ENCODE measurements at regions not wholly inside any gene's neighbourhood (a gene's known extent, or its start where the extent isn't known, plus 50 kb on each side); places are given as distances from the start of the nearest gene placed in this dataset.
"Not testable (repeated sequence)": the region's sequence is repeated elsewhere in the genome, so short reads cannot be mapped to it uniquely, and the experiment has no call there.

DNA sequence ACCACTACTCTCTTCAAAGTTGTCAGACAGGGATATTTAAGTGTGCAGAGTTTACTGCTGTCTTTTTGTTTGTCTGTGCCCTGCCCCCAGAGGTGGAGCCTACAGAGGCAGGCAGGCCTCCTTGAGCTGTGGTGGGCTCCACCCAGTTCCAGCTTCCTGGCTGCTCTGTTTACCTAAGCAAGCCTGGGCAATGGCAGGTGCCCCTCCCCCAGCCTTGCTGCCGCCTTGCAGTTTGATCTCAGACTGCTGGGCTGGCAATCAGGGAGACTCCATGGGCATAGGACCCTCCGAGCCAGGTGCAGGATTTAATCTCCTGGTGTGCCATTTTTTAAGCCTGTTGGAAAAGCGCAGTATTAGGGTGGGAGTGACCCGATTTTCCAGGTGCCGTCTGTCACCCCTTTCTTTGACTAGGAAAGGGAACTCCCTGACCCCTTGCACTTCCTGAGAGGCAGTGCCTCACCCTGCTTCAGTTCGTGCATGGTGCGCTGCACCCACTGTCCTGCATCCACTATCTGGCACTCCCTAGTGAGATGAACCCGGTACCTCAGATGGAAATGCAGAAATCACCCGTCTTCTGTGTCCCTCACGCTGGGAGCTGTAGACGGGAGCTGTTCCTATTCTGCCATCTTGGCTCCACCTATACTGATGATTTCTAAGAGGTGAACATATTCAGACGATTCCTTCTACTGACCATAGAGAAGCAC lies 167.6 kb downstream of the CXXC4 start:
- H3K9me3 ChIP-seq (ENCODE audit: control insufficient read depth, insufficient read depth, low read depth, low read length); H3K27me3 ChIP-seq (ENCODE audit: control insufficient read depth, insufficient read depth, low read length); H3K27ac ChIP-seq (ENCODE audit: low read depth, low read length); H3K9ac ChIP-seq (ENCODE audit: low read length); H3K4me1 ChIP-seq (ENCODE audit: control insufficient read depth, insufficient read depth, low read length); H3K36me3 ChIP-seq (ENCODE audit: control insufficient read depth, insufficient read depth, low read length): not testable (repeated sequence)
- H3K4me3 ChIP-seq (ENCODE audit: low read depth, low read length): peak overlapping the region; percentile 26; the same call in 1 of the 2 replicates

DNA sequence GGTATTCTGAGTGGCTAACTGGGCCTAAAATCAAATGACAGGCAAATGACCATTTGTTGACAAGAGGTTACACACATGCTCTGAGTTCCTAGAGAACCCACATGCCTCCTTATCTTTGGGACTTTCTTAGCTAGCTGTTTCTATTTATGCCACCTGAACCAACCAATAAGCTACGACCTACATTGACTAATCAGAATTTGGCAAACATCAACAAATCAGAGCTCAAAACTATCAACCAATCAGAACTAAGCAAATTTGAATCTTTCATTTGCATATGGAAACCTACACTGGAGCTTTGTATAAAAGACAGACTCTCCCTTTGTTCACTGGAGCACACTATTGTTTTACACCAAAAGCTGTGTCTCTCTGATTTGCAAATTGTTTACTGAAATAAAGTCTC lies 192.0 kb downstream of the CXXC4 start:
- H3K4me1 ChIP-seq (ENCODE audit: control insufficient read depth, insufficient read depth, low read length): peaks cover 4% of the 10 kb centered on the region; the same call in 1 of the 2 replicates
- no peaks in the 10 kb centered on the region for H3K9me3 ChIP-seq (ENCODE audit: control insufficient read depth, insufficient read depth, low read depth, low read length)
- no peaks in the 10 kb centered on the region for H3K36me3 ChIP-seq (ENCODE audit: control insufficient read depth, insufficient read depth, low read length)
- no peak overlapping the region for H3K4me3 ChIP-seq (ENCODE audit: low read depth, low read length)
- no peak overlapping the region for H3K27ac ChIP-seq (ENCODE audit: low read depth, low read length)
- no peaks in the 10 kb centered on the region for H3K27me3 ChIP-seq (ENCODE audit: control insufficient read depth, insufficient read depth, low read length)
- no peak overlapping the region for H3K9ac ChIP-seq (ENCODE audit: low read length)

- Histone ChIP-seq H3K27me3 (ENCODE audit: control insufficient read depth, insufficient read depth, low read length) (no peaks in the 10 kb centered on the region), H3K27ac (ENCODE audit: low read depth, low read length) (no peak overlapping the region), H3K4me3 (ENCODE audit: low read depth, low read length) (no peak overlapping the region), H3K4me1 (ENCODE audit: control insufficient read depth, insufficient read depth, low read length) (no peaks in the 10 kb centered on the region), H3K36me3 (ENCODE audit: control insufficient read depth, insufficient read depth, low read length) (no peaks in the 10 kb centered on the region), H3K9ac (ENCODE audit: low read length) (no peak overlapping the region), H3K9me3 (ENCODE audit: control insufficient read depth, insufficient read depth, low read depth, low read length) (no peaks in the 10 kb centered on the region)
Measured at GRCh38 chr4:104294811-104295210, 199.9 kb downstream of the CXXC4 start.

DNA sequence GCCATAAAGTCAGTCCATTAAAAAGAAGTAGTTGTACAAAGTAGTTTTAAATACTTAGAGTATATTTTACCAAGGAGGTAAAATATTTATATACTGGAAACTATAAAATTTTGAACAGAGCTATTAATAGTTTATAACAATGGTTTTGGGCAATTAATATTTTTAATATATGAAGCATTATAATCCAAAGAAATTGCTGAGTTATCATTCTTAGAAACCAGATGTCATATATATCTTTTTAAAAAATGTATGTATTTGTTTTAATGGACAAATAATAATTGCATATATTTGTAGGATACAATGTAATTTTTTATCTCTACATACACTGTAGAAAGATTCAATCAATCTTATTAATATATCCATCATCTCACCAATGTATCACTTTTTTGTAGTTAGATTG lies 207.8 kb downstream of the CXXC4 start:
- no peak overlapping the region for H3K27ac ChIP-seq (ENCODE audit: low read depth, low read length)
- H3K9me3 ChIP-seq (ENCODE audit: control insufficient read depth, insufficient read depth, low read depth, low read length): no peaks in the 10 kb centered on the region
- H3K9ac ChIP-seq (ENCODE audit: low read length): no peak overlapping the region
- H3K4me1 ChIP-seq (ENCODE audit: control insufficient read depth, insufficient read depth, low read length): no peaks in the 10 kb centered on the region
- H3K36me3 ChIP-seq (ENCODE audit: control insufficient read depth, insufficient read depth, low read length): no peaks in the 10 kb centered on the region
- H3K27me3 ChIP-seq (ENCODE audit: control insufficient read depth, insufficient read depth, low read length): no peaks in the 10 kb centered on the region
- H3K4me3 ChIP-seq (ENCODE audit: low read depth, low read length): no peak overlapping the region

DNA sequence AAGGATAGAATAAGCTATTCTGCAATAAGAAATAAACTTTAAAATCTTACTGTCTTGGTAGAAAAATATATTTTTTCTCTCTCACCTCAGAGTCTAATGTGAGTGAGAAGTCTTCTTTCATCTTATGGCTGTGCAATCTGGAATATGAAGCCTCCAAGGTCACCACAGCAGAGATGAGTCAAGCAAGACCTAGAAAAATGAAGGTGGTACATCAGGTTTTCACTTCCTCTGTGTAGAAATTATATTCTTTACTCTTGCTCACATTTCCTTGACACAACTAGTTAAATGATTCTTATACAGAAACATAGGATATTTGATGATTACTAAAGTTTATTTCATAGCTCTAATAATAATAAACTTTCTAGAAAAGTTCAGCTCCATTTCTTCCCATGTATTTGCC lies 211.4 kb downstream of the CXXC4 start:
- Histone ChIP-seq H3K4me1 (ENCODE audit: control insufficient read depth, insufficient read depth, low read length) (no peaks in the 10 kb centered on the region), H3K9me3 (ENCODE audit: control insufficient read depth, insufficient read depth, low read depth, low read length) (no peaks in the 10 kb centered on the region), H3K36me3 (ENCODE audit: control insufficient read depth, insufficient read depth, low read length) (no peaks in the 10 kb centered on the region), H3K27ac (ENCODE audit: low read depth, low read length) (no peak overlapping the region), H3K9ac (ENCODE audit: low read length) (no peak overlapping the region), H3K4me3 (ENCODE audit: low read depth, low read length) (no peak overlapping the region), H3K27me3 (ENCODE audit: control insufficient read depth, insufficient read depth, low read length) (no peaks in the 10 kb centered on the region)

GRCh38 chr4:104279744-104280143 lies 214.9 kb downstream of the CXXC4 start:
- H3K36me3 ChIP-seq (ENCODE audit: control insufficient read depth, insufficient read depth, low read length): no peaks in the 10 kb centered on the region

DNA sequence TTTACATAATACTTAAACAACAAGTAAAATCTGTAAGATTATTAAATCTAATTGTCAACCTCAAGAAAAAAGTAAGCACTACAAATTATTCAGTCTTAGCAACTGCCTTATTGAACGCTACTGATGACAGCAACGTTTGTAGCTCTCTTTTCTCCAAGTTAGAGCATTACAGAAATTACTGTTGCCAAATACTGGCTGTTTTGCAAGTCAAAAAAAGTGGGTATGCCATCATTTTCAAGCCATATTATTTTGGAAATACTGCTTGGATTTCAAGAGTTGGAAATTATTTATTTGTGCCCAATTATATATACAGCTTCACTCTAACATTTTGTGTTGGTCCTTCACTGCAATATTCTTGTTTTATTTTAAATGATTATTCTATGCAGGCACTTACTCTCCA lies 221.7 kb downstream of the CXXC4 start:
- Histone ChIP-seq H3K9ac (ENCODE audit: low read length) (no peak overlapping the region), H3K4me1 (ENCODE audit: control insufficient read depth, insufficient read depth, low read length) (no peaks in the 10 kb centered on the region), H3K36me3 (ENCODE audit: control insufficient read depth, insufficient read depth, low read length) (no peaks in the 10 kb centered on the region), H3K4me3 (ENCODE audit: low read depth, low read length) (no peak overlapping the region), H3K27me3 (ENCODE audit: control insufficient read depth, insufficient read depth, low read length) (no peaks in the 10 kb centered on the region), H3K27ac (ENCODE audit: low read depth, low read length) (no peak overlapping the region), H3K9me3 (ENCODE audit: control insufficient read depth, insufficient read depth, low read depth, low read length) (no peaks in the 10 kb centered on the region)

More at GRCh38 chr4:104279744-104280143, 214.9 kb downstream of the CXXC4 start:
- H3K27ac ChIP-seq (ENCODE audit: low read depth, low read length): no peak overlapping the region
- no peaks in the 10 kb centered on the region for H3K4me1 ChIP-seq (ENCODE audit: control insufficient read depth, insufficient read depth, low read length)
- H3K27me3 ChIP-seq (ENCODE audit: control insufficient read depth, insufficient read depth, low read length): no peaks in the 10 kb centered on the region
- no peak overlapping the region for H3K4me3 ChIP-seq (ENCODE audit: low read depth, low read length)
- no peak overlapping the region for H3K9ac ChIP-seq (ENCODE audit: low read length)
- no peaks in the 10 kb centered on the region for H3K9me3 ChIP-seq (ENCODE audit: control insufficient read depth, insufficient read depth, low read depth, low read length)

GRCh38 chr4:104269603-104270002 lies 225.1 kb downstream of the CXXC4 start:
- not testable (repeated sequence) for H3K27ac ChIP-seq (ENCODE audit: low read depth, low read length); H3K27me3 ChIP-seq (ENCODE audit: control insufficient read depth, insufficient read depth, low read length); H3K9ac ChIP-seq (ENCODE audit: low read length); H3K9me3 ChIP-seq (ENCODE audit: control insufficient read depth, insufficient read depth, low read depth, low read length); H3K4me1 ChIP-seq (ENCODE audit: control insufficient read depth, insufficient read depth, low read length); H3K36me3 ChIP-seq (ENCODE audit: control insufficient read depth, insufficient read depth, low read length); H3K4me3 ChIP-seq (ENCODE audit: low read depth, low read length)

DNA sequence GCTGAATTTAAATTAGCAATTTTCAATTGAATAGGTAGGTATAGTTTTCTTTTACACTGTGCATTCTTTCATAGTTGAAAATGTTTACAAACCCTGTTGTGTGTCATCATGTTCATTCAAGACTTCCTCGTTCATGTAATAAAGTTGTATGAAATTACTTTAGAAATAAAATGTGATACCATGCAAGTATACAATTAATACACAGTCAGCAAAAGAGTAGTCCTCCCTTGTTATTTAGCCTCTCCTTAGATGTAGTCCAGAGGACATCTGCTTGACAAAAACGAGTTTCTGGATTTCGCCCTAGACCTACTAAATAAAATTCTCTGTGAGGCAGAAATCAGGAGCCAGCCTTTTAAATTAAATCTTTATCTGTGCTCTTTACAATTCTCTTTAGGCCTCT lies 231.6 kb downstream of the CXXC4 start:
- H3K9ac ChIP-seq (ENCODE audit: low read length): no peak overlapping the region
- no peak overlapping the region for H3K27ac ChIP-seq (ENCODE audit: low read depth, low read length)
- no peaks in the 10 kb centered on the region for H3K9me3 ChIP-seq (ENCODE audit: control insufficient read depth, insufficient read depth, low read depth, low read length)
- H3K4me3 ChIP-seq (ENCODE audit: low read depth, low read length): no peak overlapping the region
- no peaks in the 10 kb centered on the region for H3K36me3 ChIP-seq (ENCODE audit: control insufficient read depth, insufficient read depth, low read length)
- H3K4me1 ChIP-seq (ENCODE audit: control insufficient read depth, insufficient read depth, low read length): no peaks in the 10 kb centered on the region
- H3K27me3 ChIP-seq (ENCODE audit: control insufficient read depth, insufficient read depth, low read length): no peaks in the 10 kb centered on the region

DNA sequence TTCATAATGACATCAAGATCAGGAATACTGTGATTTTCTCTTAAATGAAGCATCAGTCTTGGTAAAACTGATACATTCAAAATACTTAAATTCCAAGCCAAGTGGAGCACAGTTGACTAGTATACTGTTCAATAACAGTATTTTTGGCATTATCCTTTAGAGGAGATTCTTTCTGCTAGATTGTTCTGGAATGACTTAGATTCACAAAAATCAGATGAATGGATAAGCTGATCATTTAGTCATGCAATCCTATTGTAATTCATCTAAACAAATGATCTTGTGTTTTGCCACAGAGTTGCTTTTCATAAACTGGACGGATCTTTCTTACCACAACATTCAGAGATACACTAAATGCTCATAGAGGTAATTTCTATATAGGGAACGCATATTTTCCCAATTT lies 232.0 kb downstream of the CXXC4 start:
- Histone ChIP-seq H3K9ac (ENCODE audit: low read length) (no peak overlapping the region), H3K27ac (ENCODE audit: low read depth, low read length) (no peak overlapping the region), H3K36me3 (ENCODE audit: control insufficient read depth, insufficient read depth, low read length) (no peaks in the 10 kb centered on the region), H3K9me3 (ENCODE audit: control insufficient read depth, insufficient read depth, low read depth, low read length) (no peaks in the 10 kb centered on the region), H3K4me1 (ENCODE audit: control insufficient read depth, insufficient read depth, low read length) (no peaks in the 10 kb centered on the region), H3K4me3 (ENCODE audit: low read depth, low read length) (no peak overlapping the region), H3K27me3 (ENCODE audit: control insufficient read depth, insufficient read depth, low read length) (no peaks in the 10 kb centered on the region)

DNA sequence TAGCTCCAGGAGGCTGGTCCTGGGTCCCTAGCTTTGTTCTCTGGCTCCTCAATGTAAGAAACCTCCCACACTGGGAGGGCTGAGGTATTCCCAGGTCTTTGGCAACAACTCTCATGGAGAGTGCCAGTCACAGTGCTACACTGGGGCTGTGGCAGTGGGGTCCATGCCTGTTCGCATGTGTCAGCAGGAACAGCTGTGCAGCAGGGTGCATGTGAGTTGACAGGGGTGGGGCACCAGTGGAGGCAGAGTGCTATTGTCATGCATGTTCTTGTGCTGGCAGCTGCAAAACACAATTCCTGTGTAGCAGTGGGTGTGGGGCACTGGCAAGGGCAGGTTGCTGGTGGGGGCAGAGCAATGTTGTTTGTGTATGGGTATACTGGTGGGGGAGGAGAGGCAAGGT lies 246.0 kb downstream of the CXXC4 start:
- no peak overlapping the region for H3K27ac ChIP-seq (ENCODE audit: low read depth, low read length)
- no peaks in the 10 kb centered on the region for H3K27me3 ChIP-seq (ENCODE audit: control insufficient read depth, insufficient read depth, low read length)
- H3K4me3 ChIP-seq (ENCODE audit: low read depth, low read length): no peak overlapping the region
- H3K36me3 ChIP-seq (ENCODE audit: control insufficient read depth, insufficient read depth, low read length): no peaks in the 10 kb centered on the region
- H3K9ac ChIP-seq (ENCODE audit: low read length): no peak overlapping the region
- no peaks in the 10 kb centered on the region for H3K9me3 ChIP-seq (ENCODE audit: control insufficient read depth, insufficient read depth, low read depth, low read length)
- H3K4me1 ChIP-seq (ENCODE audit: control insufficient read depth, insufficient read depth, low read length): peaks cover 4% of the 10 kb centered on the region; the same call in 1 of the 2 replicates

GRCh38 chr4:104235967-104236366 lies 258.7 kb downstream of the CXXC4 start:
- no peaks in the 10 kb centered on the region for H3K36me3 ChIP-seq (ENCODE audit: control insufficient read depth, insufficient read depth, low read length)

More at GRCh38 chr4:104235967-104236366, 258.7 kb downstream of the CXXC4 start:
- Histone ChIP-seq H3K9me3 (ENCODE audit: control insufficient read depth, insufficient read depth, low read depth, low read length) (no peaks in the 10 kb centered on the region), H3K4me3 (ENCODE audit: low read depth, low read length) (no peak overlapping the region), H3K9ac (ENCODE audit: low read length) (no peak overlapping the region), H3K27ac (ENCODE audit: low read depth, low read length) (no peak overlapping the region), H3K4me1 (ENCODE audit: control insufficient read depth, insufficient read depth, low read length) (no peaks in the 10 kb centered on the region), H3K27me3 (ENCODE audit: control insufficient read depth, insufficient read depth, low read length) (no peaks in the 10 kb centered on the region)

Data from HUES6 (cell line).